HG02678 (cell line): ENCODE measurements at regions not wholly inside any gene's neighbourhood (a gene's known extent, or its start where the extent isn't known, plus 50 kb on each side); places are given as distances from the start of the nearest gene placed in this dataset.
"Not testable (repeated sequence)": the region's sequence is repeated elsewhere in the genome, so short reads cannot be mapped to it uniquely, and the experiment has no call there.

ENCODE experiments used
- ATAC-seq: cut with Tn5 transposase; IDR thresholded peaks from one replicate; pipeline ENCODE4 v1.9.1; 2021; ENCODE audit warnings: mild to moderate bottlenecking, moderate library complexity; ENCODE audit not compliant: unreplicated experiment

DNA sequence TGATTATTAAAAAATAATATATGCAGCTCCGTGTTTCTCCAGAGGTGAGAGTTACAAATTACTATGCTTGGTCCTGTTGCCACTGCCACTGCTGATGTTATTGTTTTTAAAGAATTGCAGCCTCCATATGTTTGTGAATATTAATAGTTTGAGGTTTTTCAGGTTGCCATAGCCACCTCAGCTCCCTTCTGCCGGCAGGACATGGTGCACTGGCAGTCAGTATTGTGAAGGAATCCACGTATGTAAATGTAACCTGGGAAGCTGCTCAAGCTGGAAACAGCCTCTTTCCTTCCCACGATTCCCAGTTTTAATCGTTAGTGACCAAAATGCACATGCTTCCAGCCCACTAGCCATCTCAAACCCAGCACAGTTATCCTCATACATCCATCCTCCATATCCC lies 184.4 kb upstream of the CCNG1 start:
- no peak for ATAC-seq

DNA sequence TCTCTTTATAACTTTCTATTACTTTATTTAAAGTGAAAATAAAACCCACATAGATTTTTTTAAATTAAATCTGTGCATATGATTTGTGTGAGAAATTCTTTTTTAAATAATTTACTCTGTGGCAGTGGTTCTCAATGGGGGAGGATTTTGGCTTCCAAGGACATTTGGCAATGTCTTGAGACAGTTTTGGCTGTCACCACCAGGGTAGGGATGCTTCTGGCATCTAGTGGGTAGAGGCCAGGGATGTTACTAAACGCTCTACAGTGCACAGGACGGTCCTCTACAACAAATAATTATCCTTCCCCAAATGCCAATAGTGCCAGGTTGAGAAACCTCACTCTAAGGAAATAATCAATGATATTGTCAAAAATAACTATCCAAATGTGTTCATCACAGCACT lies 177.9 kb upstream of the CCNG1 start:
- ATAC-seq = no peak

DNA sequence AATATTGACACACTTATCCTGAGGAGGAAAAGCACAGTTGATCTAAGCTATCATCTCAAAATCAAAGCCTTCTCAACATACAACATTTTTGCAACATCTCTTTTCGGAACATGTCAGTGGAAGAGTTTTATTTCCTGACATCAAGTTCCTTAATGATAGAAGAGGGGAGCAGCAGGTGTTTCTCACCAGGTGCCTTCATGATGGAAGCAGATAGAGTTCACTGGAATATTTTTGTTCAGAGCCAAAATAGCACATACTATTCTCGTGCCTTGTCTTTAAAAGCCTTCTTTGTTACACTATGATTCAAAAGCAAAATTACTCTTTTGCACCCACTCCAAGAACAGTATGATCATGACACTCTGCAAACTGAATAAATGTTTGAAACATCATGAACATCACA lies 176.9 kb upstream of the CCNG1 start:
- no peak for ATAC-seq

DNA sequence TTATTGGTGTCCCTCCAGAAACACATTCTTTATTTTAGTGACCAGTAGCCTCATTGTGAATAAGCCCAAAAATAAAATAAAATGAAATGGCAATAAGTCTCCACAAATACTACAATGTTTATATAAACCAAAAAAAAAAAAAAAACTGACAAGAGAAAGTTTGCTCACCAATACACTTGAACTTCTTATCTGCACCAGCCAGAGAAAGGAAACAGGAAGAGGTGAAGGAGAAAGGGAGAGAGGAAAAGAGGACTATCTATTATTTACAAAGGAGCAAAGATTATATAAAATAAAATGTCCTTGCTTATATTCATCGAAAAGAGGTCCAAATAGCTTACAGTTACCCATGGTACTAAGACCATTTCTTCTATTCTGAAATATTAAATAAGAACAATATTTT lies 176.4 kb upstream of the CCNG1 start:
- no peak for ATAC-seq

GRCh38 chr5:163261647-163262269 lies 175.6 kb upstream of the CCNG1 start:
- ATAC-seq = no peak

- not testable (repeated sequence) for ATAC-seq
These were observed 171.1 kb upstream of the CCNG1 start for GRCh38 chr5:163266249-163266648.

GRCh38 chr5:163269624-163270023 lies 167.8 kb upstream of the CCNG1 start:
- no peak for ATAC-seq

GRCh38 chr5:163276466-163276865 lies 160.9 kb upstream of the CCNG1 start:
- ATAC-seq = no peak

- ATAC-seq = not testable (repeated sequence)
These were observed 156.5 kb upstream of the CCNG1 start for GRCh38 chr5:163280897-163281296.

DNA sequence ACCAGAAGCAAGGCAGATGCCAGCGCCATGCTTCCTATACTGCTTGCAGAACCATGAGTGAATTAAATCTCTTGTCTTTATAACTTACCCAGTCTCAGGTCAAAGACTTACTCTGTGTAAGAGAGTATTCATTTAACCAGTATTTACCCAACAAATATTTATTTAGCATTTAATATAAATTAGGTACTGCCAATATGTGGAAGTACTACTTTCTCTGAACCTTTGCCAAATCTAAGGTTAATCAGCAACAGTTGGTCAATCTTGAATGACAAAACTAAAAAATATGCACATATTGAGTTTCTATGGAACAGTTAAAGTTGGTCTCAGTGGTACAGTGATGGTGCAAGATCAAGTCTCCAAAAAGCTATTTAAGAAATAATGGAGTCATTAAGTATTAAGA lies 155.9 kb upstream of the CCNG1 start:
- no peak for ATAC-seq

DNA sequence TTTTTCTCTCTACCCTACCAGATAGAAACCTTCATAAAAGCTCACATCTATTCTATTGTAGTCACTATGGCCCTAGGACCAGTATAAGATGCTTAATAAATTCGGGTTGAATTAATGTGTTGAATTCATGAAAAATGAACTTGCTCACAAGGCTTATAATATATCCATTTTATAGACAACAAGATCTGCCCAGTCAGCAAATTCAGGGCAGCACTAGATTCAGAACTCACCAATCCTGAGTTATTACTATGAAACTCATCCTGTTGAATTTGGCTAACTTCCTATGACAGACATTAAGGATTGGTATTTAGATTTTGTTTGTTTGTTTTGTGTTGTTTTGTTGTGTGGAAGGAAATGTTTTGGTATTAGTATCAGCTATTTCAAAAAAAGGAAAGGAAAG lies 143.6 kb upstream of the CCNG1 start:
- ATAC-seq = no peak

DNA sequence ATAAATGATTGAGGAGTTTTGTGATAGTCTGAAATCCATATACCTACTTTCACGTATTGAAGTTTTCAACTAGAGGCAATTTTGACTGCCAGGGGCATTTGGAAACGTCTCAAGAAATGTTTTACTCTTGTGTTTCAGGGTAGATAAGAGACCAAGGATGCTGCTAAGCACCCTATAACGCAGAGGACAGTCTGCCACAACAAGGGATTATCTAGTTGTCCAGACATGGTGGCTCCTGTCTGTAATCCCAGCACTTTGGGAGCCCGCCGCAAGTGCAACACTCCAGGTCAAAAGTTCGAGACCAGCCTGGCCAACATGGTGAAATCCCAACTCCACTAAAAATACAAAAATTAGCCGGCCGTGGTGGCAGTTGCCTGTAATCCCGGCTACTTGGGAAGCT lies 133.7 kb upstream of the CCNG1 start:
- no peak for ATAC-seq

- no peak for ATAC-seq
These were observed 131.7 kb upstream of the CCNG1 start for GRCh38 chr5:163305655-163306054.

DNA sequence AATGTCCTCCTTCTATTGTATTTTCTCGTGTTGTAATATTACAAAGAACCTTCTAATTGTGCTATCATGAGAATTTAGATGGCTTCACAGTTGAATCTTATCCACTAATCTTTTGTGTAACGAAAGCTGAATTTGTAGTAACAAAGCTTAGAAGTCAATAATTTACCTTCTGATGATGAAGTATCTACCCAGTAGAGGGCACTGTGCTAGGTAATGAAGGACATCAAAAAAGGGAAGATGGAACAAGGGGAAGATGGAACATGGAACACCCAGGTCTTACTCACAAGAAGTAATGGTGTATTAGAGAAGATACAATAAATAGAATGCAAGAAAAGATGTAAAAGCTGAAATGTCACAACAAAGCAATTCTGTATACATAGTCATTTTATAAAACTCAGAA lies 131.0 kb upstream of the CCNG1 start:
- ATAC-seq = no peak

- ATAC-seq = no peak
These were observed 127.5 kb upstream of the CCNG1 start for GRCh38 chr5:163309914-163310313.

DNA sequence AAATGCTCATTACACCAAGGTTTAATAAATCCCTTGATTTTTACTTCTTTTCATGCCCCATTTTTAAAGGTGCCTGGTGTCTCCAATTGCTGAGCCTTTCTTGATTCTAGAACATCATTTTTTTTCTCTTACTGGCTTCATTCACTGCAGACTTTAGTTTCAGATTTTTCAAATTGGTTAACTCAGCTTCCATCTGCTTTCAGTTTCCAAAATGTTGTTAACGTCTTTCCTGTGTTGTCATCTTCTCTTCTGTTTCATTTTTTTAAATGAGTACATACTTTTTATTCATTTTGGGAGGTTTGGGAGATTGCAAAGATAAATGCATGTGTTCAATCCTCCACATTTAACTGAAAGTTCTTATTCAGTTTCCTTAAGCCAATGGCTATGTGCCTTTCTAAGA lies 126.4 kb upstream of the CCNG1 start:
- no peak for ATAC-seq

GRCh38 chr5:163312598-163312997 lies 124.8 kb upstream of the CCNG1 start:
- no peak for ATAC-seq

DNA sequence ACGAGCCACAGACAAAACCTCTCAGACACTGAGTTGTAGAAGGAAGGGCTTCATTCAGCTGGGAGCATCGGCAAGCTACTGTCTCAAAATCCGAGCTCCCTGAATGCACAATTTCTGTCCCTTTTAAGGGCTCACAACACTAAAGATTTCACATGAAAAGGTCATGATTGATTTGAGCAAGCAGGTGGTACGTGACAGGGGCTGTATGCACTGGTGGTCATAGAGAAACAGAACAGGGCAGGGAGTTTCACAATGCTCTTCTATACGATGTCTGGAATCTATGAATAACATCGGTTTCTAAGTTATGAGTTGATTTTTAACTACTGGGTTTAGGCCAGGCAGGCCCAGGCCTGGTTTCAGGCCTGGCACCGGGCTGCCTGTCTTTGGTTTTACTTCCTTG lies 124.3 kb upstream of the CCNG1 start:
- not testable (repeated sequence) for ATAC-seq

- not testable (repeated sequence) for ATAC-seq
These were observed 121.0 kb upstream of the CCNG1 start for GRCh38 chr5:163316374-163316773.

DNA sequence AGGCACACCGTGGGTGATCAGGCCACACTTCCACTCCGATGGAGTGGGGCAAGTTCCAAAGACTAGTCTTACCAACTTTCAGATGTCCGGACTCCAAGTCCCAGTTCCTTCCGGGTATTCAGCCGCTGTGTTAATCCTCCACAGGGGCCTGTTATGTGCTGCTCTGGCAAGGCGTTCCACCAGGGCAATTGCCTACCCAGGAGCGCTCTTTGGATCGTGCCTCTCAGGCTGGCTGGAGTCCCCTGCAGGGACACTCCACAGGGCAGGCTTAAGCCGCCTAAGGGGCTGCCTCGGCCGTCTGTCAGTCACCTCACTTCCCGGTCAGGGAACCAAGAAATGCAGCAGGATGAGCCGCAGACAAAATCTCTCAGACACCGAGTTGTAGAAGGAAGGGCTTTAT lies 118.7 kb upstream of the CCNG1 start:
- no peak for ATAC-seq

- ATAC-seq = no peak
These were observed 115.9 kb upstream of the CCNG1 start for GRCh38 chr5:163321511-163321910.

DNA sequence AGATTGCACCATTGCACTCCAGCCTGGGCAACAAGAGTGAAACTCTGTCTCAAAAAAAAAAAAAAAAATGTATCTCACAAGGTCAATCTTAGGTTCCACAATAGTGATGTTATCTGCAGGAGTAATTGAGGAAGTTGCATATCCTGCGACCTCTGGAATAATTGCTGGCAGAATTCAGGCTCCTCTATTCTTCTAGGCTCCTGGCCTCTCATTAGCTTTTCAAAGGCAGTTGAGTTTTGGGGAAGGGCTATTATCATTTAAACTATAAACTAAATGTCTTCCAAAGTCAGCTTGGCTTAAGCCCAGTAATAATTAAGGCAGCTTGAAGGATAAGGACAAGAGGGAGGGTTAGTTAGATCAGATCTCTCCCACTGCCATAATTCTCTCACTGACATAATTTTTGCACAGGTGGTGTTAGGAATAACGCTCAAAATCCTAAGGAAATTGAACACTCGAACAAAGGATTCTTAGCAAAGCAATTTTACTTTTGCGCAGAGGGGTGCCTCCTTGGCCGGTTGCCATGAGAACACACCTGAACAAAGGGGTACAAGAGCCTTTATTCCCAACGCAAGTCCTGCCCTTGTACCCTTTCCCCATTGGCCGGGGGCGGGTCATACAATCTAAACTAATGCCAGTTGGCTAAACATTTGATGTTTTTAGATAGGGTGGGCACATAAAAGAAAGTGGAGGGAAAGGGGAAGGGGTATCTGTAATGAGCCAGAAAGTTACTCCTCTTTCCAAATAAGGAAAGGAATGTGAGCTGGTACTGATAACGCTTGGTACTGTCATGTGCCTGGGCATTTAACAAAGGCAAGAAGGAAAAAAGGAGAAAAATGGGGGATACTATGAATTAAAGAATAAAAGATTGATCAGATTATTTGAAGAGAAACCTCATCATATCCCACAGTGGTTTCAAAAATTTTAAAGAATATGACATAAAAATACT lies 106.4 kb upstream of the CCNG1 start:
- no peak for ATAC-seq
